ENCODE measurements at regions not wholly inside any gene's neighbourhood (a gene's known extent, or its start where the extent isn't known, plus 50 kb on each side); places are given as distances from the start of the nearest gene placed in this dataset.

- TF ChIP-seq CTCF (IDR thresholded peaks at IDR 0.05), result no peak
- no peak for TF ChIP-seq POLR2A (IDR thresholded peaks at IDR 0.05)
These were observed 207.4 kb upstream of the MME start for GRCh38 chr3:154872696-154873095.

Measured in thyroid gland (tissue), 4 donors.